WERI-Rb-1 (cell line): ENCODE measurements at regions not wholly inside any gene's neighbourhood (a gene's known extent, or its start where the extent isn't known, plus 50 kb on each side); places are given as distances from the start of the nearest gene placed in this dataset.

ENCODE experiments used
- DNase-seq: peaks from one replicate; pipeline ENCODE4 v3.0.0-alpha.2; 2020
- H3K27ac ChIP-seq: fragments of 250-450 bp; sonication (Bioruptor Pico); 2 replicates; pipeline ENCODE4 v1.5.1; 2020; ENCODE audit warnings: mild to moderate bottlenecking, moderate library complexity
- H3K27me3 ChIP-seq: fragments of 250-450 bp; sonication (Bioruptor Pico); 2 replicates; pipeline ENCODE4 v1.5.1; 2021; ENCODE audit warnings: mild to moderate bottlenecking, low read depth, moderate library complexity; ENCODE audit not compliant: insufficient read depth, severe bottlenecking
- H3K36me3 ChIP-seq: fragments of 250-450 bp; sonication (Bioruptor Pico); 2 replicates; pipeline ENCODE4 v1.5.1; 2020; ENCODE audit warnings: mild to moderate bottlenecking, moderate library complexity
- H3K4me3 ChIP-seq: 2 replicates; pipeline ENCODE4 v1.5.1; 2011; ENCODE audit warnings: low read depth, mild to moderate bottlenecking, control low read depth, low read length
- H3K9me3 ChIP-seq: fragments of 250-450 bp; sonication (Bioruptor Pico); 2 replicates; pipeline ENCODE4 v1.5.1; 2021; ENCODE audit warnings: mild to moderate bottlenecking, moderate library complexity; ENCODE audit not compliant: severe bottlenecking
- TF ChIP-seq, protein P1 (sequence below): IDR thresholded peaks from 2 replicates; pipeline ENCODE4 v1.5.1; 2011; ENCODE audit warnings: low read depth, mild to moderate bottlenecking, control low read depth, inconsistent platforms, low read length

DNA sequence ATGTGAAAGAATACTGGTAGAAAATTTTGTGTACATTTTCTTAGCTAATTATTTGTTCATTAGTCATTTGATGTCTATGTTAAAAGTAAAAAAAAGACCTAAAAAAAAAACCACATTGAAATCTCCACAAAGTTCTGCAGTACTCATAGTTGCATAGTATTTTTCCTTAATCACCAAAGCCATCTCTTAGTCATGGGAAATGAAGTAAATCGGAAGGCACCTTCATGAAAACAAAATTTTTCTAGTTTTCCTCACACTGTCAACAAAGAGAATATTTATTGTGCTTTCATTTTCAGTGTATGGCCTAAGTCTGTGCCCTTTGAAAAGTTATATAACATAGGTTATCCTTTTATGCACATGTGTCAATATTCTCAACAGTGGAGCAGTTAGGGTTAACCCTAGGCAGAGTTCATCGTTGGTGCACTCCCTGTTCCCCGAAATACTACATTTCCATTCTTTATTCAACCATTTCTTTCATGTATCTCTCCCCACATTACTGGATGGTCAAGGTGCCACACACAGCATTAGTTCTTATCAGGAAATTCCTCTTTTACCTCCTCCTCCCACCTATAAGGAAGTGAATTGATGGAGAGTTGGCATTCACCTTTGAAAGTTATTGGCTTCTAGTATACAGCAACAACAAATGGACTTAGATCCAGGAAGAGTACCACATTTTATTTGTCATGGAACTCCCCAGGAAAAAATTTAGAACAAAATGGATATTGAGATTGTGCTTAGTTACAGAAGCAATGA lies 93.1 kb downstream of the NUDT12 start:
- no peak overlapping the region for H3K27ac ChIP-seq
- TF ChIP-seq, protein P1, sequence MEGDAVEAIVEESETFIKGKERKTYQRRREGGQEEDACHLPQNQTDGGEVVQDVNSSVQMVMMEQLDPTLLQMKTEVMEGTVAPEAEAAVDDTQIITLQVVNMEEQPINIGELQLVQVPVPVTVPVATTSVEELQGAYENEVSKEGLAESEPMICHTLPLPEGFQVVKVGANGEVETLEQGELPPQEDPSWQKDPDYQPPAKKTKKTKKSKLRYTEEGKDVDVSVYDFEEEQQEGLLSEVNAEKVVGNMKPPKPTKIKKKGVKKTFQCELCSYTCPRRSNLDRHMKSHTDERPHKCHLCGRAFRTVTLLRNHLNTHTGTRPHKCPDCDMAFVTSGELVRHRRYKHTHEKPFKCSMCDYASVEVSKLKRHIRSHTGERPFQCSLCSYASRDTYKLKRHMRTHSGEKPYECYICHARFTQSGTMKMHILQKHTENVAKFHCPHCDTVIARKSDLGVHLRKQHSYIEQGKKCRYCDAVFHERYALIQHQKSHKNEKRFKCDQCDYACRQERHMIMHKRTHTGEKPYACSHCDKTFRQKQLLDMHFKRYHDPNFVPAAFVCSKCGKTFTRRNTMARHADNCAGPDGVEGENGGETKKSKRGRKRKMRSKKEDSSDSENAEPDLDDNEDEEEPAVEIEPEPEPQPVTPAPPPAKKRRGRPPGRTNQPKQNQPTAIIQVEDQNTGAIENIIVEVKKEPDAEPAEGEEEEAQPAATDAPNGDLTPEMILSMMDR, result no peak
- no peaks in the 10 kb centered on the region for H3K9me3 ChIP-seq
- no peak for DNase-seq
- no peak overlapping the region for H3K4me3 ChIP-seq
- no peaks in the 10 kb centered on the region for H3K36me3 ChIP-seq
- no peaks in the 10 kb centered on the region for H3K27me3 ChIP-seq

- Histone ChIP-seq H3K36me3 (no peaks in the 10 kb centered on the region), H3K27ac (no peak overlapping the region), H3K9me3 (no peaks in the 10 kb centered on the region), H3K27me3 (no peaks in the 10 kb centered on the region), H3K4me3 (no peak overlapping the region)
- no peak for DNase-seq
- TF ChIP-seq, protein P1, result no peak
Measured at GRCh38 chr5:103467831-103468230, 94.8 kb downstream of the NUDT12 start.

DNA sequence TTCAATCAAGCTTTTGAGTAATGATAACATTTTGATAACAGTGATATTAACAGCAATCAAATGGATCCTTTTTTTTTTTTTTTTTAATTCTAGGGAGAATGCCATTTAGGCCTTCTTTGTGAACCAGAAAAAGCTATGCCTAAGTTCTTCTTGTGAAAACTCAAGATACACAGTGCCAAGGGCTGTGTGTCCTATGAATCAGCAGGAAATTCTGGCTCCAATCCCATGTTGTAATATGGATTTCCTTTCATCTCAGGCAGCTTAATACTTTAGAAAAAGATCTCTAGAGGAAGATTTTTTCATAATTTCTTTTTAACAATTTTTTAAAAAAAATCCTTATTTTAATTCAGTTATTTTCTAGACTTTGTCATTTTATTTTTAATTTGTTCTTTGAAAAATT lies 96.1 kb downstream of the NUDT12 start:
- Histone ChIP-seq H3K27ac (no peak overlapping the region), H3K9me3 (no peaks in the 10 kb centered on the region)
- TF ChIP-seq, protein P1, result no peak

DNA sequence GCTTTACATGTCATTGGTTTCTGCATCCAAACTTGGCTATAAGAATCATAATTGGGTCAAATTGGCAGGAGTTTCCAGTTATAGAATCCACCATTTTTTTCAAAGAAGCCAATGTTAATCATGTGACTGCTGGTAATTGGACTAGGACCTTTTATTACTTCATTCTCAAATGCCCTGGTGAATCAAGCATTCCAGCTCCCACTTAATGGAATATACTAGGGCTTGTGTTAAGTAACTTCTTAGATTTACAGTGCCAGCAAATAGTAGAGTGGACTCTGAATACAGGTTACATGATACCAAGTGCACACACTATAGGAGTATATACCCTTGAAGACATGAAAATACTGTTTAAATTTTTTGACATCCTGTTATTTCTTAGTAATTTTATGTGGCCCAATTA lies 96.7 kb downstream of the NUDT12 start:
- no peak for DNase-seq
- Histone ChIP-seq H3K27ac (no peak overlapping the region), H3K4me3 (no peak overlapping the region), H3K9me3 (no peaks in the 10 kb centered on the region), H3K36me3 (no peaks in the 10 kb centered on the region), H3K27me3 (no peaks in the 10 kb centered on the region)
- TF ChIP-seq, protein P1, result no peak

More for the DNA sequence above, 96.1 kb downstream of the NUDT12 start:
- no peaks in the 10 kb centered on the region for H3K27me3 ChIP-seq
- DNase-seq, result no peak
- no peak overlapping the region for H3K4me3 ChIP-seq
- H3K36me3 ChIP-seq, result no peaks in the 10 kb centered on the region

- TF ChIP-seq, protein P1, result no peak
- no peaks in the 10 kb centered on the region for H3K27me3 ChIP-seq
- no peak for DNase-seq
Measured at GRCh38 chr5:103464835-103465484, 97.6 kb downstream of the NUDT12 start.

More at GRCh38 chr5:103464835-103465484, 97.6 kb downstream of the NUDT12 start:
- Histone ChIP-seq H3K9me3 (no peaks in the 10 kb centered on the region), H3K27ac (no peak overlapping the region), H3K4me3 (no peak overlapping the region), H3K36me3 (no peaks in the 10 kb centered on the region)
